Keratinocyte (primary cell): ENCODE measurements at regions not wholly inside any gene's neighbourhood (a gene's known extent, or its start where the extent isn't known, plus 50 kb on each side); places are given as distances from the start of the nearest gene placed in this dataset.

Experiments
- CTCF ChIP-seq, 3 experiments: IDR thresholded peaks in 1 of 3; conservative IDR thresholded peaks in 1 of 3; optimal IDR thresholded peaks in 1 of 3; 2 replicates in 2 of 3; 3 replicates in 1 of 3; pipeline versions ENCODE3 to v1.5.1; 2011; ENCODE audit warnings: low read length in 3 of 3, mild to moderate bottlenecking in 3 of 3, moderate library complexity in 2 of 3, control low read depth in 1 of 3, inconsistent platforms in 1 of 3; ENCODE audit not compliant: insufficient read depth in 2 of 3; ENCODE audit errors: extremely low read depth in 1 of 3
- EZH2 ChIP-seq: IDR thresholded peaks from one replicate; pipeline ENCODE4 v1.6.1; 2012; ENCODE audit warnings: inconsistent platforms, mild to moderate bottlenecking, low read length, moderate library complexity

DNA sequence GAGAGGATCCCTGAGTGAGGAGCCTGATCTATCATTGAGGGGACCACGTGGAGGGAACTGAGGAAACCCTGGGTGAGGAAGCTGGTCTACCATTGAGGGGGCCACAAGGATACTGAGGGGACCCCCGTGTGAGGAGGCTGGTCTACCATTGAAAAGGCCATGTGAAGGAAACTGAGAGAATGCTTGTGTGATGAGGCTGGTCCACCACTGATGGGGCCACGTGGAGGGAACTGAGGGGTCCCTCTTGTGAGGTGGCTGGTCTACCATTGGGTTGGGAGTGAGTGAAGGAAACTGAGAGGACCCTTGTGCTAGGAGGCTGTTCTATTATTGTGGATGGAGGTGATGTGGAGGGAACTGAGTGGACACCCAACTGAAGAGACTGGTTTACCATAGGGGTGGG lies 161.3 kb downstream of the FBLN2 start:
- TF ChIP-seq EZH2 (no peak), CTCF (optimal IDR thresholded peaks at IDR 0.05 in 1 of 3, IDR thresholded peaks at IDR 0.05 in 1 of 3, conservative IDR thresholded peaks at IDR 0.05 in 1 of 3; ENCODE audit: extremely low read depth in 1 of 3, insufficient read depth in 2 of 3, low read length in 3 of 3) (no peak)
